ENCODE measurements at regions not wholly inside any gene's neighbourhood (a gene's known extent, or its start where the extent isn't known, plus 50 kb on each side); places are given as distances from the start of the nearest gene placed in this dataset.

DNA sequence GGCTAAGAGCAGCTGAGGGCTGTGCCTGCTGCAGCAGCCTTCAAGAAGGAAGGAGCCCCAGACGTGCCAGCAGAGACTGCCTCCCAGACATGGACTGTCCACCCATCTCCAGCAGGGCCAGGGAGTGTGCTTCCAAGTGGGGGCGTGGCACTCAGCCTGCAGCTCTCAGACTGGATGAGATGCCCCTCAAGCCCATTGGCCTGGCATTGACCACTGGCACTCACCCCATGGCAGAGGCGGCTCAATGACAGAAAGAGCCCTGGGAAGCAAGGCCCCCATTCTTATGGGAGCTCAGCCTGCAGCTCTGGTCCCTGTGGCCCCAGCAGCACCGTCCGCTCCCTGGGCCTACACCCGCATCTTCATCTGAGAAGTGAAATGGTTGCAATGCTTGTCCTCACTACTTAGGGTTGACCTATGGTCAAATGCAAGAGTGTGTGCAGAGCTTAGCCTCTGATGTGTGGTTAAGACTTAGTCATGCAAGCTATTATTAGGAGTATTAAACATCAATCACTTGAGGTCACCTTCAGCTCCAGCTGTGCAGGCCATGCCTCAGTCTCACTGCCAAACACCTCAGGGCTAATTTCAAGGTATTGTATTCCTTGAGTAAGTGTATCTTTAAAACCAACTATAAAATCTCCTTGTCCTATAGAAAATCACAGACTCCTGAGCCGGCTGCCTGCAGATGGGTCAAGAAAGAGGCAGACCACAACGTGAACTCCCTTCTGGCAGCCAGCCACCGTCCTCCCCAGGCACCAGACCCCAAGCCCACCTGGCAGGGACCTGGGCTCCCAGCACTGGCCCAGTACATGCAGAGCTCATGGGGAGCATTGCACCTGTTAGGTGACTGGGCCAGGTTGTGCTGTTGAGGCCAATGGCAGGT, 194.8 kb downstream of the NDUFA10 start:
- no peak for TF ChIP-seq CTCF (IDR thresholded peaks at IDR 0.05)
- no peak for TF ChIP-seq POLR2A (IDR thresholded peaks at IDR 0.05)
- no peak for TF ChIP-seq POLR2AphosphoS5 (IDR thresholded peaks at IDR 0.05)
- no peak for TF ChIP-seq EP300 (IDR thresholded peaks at IDR 0.05)

All from suprapubic skin (tissue), 4 donors.